Loucy (cell line): ENCODE measurements at regions not wholly inside any gene's neighbourhood (a gene's known extent, or its start where the extent isn't known, plus 50 kb on each side); places are given as distances from the start of the nearest gene placed in this dataset.

ENCODE experiments used
- H2AFZ ChIP-seq: fragments of 200-600 bp; sonication (generic); 2 replicates; pipeline ENCODE4 v1.6.0; 2016; ENCODE audit warnings: antibody characterized with exemption, mild to moderate bottlenecking, low read length, moderate library complexity
- H3F3A ChIP-seq: fragments of 200-600 bp; 2 replicates; pipeline ENCODE4 v1.6.0; 2016; ENCODE audit warnings: antibody characterized with exemption, low read depth, mild to moderate bottlenecking
- H3K27me3 ChIP-seq: fragments of 200-600 bp; sonication (generic); 2 replicates; pipeline ENCODE4 v1.6.1; 2014; ENCODE audit warnings: low read length, mild to moderate bottlenecking; ENCODE audit not compliant: insufficient read depth, poor library complexity, severe bottlenecking
- H3K36me3 ChIP-seq: fragments of 200-600 bp; sonication (generic); 2 replicates; pipeline ENCODE4 v1.6.1; 2016; ENCODE audit warnings: low read length; ENCODE audit not compliant: insufficient read depth
- H3K4me1 ChIP-seq: fragments of 200-600 bp; sonication (generic); 2 replicates; pipeline ENCODE4 v1.5.1; 2014; ENCODE audit warnings: low read length, mild to moderate bottlenecking; ENCODE audit not compliant: insufficient read depth, poor library complexity, severe bottlenecking
- H3K4me2 ChIP-seq: fragments of 200-600 bp; sonication (generic); 2 replicates; pipeline ENCODE4 v1.6.0; 2014; ENCODE audit warnings: antibody characterized with exemption, low read length, low read depth, mild to moderate bottlenecking; ENCODE audit not compliant: poor library complexity, severe bottlenecking
- H3K4me3 ChIP-seq: fragments of 200-600 bp; sonication (generic); 2 replicates; pipeline ENCODE4 v1.5.1; 2014; ENCODE audit warnings: low read length, mild to moderate bottlenecking, mixed read lengths; ENCODE audit not compliant: poor library complexity, severe bottlenecking
- H3K79me2 ChIP-seq: fragments of 200-600 bp; sonication (generic); 2 replicates; pipeline ENCODE4 v1.6.1; 2014; ENCODE audit warnings: low read length; ENCODE audit not compliant: insufficient read depth
- H3K9ac ChIP-seq: fragments of 200-600 bp; sonication (generic); 2 replicates; pipeline ENCODE4 v1.6.0; 2014; ENCODE audit warnings: mild to moderate bottlenecking, low read depth, low read length, moderate library complexity; ENCODE audit not compliant: poor library complexity, severe bottlenecking
- H3K9me2 ChIP-seq: fragments of 200-600 bp; sonication (generic); replicated peaks from 2 replicates; pipeline ENCODE4 v1.6.1; 2016; ENCODE audit warnings: low read depth, low read length, mixed read lengths
- H3K9me3 ChIP-seq: fragments of 200-600 bp; sonication (generic); 2 replicates; pipeline ENCODE4 v1.6.1; 2014; ENCODE audit warnings: mild to moderate bottlenecking, antibody characterized with exemption, low read length, low read depth; ENCODE audit not compliant: insufficient read depth
- H4K20me1 ChIP-seq: fragments of 200-600 bp; sonication (generic); 2 replicates; pipeline ENCODE4 v1.6.0; 2014; ENCODE audit warnings: antibody characterized with exemption, low read length, mild to moderate bottlenecking; ENCODE audit not compliant: insufficient read depth, poor library complexity, severe bottlenecking
- EZH2phosphoT487 ChIP-seq: fragments of 200-600 bp; IDR thresholded peaks from 2 replicates; pipeline ENCODE4 v1.6.1; 2018; ENCODE audit warnings: antibody characterized with exemption, mild to moderate bottlenecking, moderate library complexity, borderline replicate concordance
- TF ChIP-seq, protein P1 (sequence below): fragments of 200-600 bp; sonication (generic); conservative IDR thresholded peaks from 2 replicates; pipeline ENCODE4 v1.5.1; 2014; ENCODE audit warnings: mild to moderate bottlenecking, antibody characterized with exemption, low read length

GRCh38 chr7:125355899-125356298 is 426.3 kb upstream of the POT1 start:
- H3K4me3 ChIP-seq = no peak overlapping the region
- no peak overlapping the region for H3K4me2 ChIP-seq
- TF ChIP-seq, protein P1, sequence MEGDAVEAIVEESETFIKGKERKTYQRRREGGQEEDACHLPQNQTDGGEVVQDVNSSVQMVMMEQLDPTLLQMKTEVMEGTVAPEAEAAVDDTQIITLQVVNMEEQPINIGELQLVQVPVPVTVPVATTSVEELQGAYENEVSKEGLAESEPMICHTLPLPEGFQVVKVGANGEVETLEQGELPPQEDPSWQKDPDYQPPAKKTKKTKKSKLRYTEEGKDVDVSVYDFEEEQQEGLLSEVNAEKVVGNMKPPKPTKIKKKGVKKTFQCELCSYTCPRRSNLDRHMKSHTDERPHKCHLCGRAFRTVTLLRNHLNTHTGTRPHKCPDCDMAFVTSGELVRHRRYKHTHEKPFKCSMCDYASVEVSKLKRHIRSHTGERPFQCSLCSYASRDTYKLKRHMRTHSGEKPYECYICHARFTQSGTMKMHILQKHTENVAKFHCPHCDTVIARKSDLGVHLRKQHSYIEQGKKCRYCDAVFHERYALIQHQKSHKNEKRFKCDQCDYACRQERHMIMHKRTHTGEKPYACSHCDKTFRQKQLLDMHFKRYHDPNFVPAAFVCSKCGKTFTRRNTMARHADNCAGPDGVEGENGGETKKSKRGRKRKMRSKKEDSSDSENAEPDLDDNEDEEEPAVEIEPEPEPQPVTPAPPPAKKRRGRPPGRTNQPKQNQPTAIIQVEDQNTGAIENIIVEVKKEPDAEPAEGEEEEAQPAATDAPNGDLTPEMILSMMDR = no peak
- no peak for TF ChIP-seq EZH2phosphoT487
- H2AFZ ChIP-seq = no peak overlapping the region
- no peaks in the 10 kb centered on the region for H3K9me2 ChIP-seq
- H3K36me3 ChIP-seq = no peaks in the 10 kb centered on the region
- H3K9me3 ChIP-seq = no peaks in the 10 kb centered on the region
- no peaks in the 10 kb centered on the region for H3K79me2 ChIP-seq
- H3K4me1 ChIP-seq = no peaks in the 10 kb centered on the region
- no peaks in the 10 kb centered on the region for H3K27me3 ChIP-seq
- H3F3A ChIP-seq = no peaks in the 10 kb centered on the region
- no peaks in the 10 kb centered on the region for H4K20me1 ChIP-seq
- H3K9ac ChIP-seq = no peak overlapping the region

DNA sequence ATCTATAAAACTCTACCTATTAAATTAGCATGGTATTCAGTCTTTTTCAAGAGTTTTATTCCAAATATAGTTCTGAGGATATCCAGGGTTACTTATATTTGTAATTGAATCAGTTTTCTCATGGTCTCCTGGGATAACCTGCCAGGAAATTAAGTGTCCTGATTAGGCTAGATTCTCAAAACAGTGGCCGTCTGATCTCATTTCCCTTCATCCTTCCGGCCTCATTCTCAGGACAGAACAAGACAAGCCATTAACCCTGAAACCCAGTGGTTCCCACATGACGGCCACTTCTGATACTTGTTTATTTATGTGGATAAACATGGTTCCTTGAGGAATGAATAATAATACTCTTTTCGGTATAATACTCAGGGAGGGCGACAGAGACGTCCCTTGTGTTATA is 417.6 kb upstream of the POT1 start:
- H3K9ac ChIP-seq = no peak overlapping the region
- no peaks in the 10 kb centered on the region for H3F3A ChIP-seq
- H3K4me1 ChIP-seq = no peaks in the 10 kb centered on the region
- H3K36me3 ChIP-seq = no peaks in the 10 kb centered on the region
- no peaks in the 10 kb centered on the region for H3K9me2 ChIP-seq
- TF ChIP-seq, protein P1 = no peak
- no peak for TF ChIP-seq EZH2phosphoT487
- no peak overlapping the region for H3K4me2 ChIP-seq
- no peaks in the 10 kb centered on the region for H3K27me3 ChIP-seq
- H4K20me1 ChIP-seq = no peaks in the 10 kb centered on the region
- H3K79me2 ChIP-seq = no peaks in the 10 kb centered on the region
- no peak overlapping the region for H3K4me3 ChIP-seq
- H2AFZ ChIP-seq = no peak overlapping the region
- H3K9me3 ChIP-seq = no peaks in the 10 kb centered on the region

GRCh38 chr7:125338110-125338509 is 408.5 kb upstream of the POT1 start:
- Histone ChIP-seq H3K4me1 (no peaks in the 10 kb centered on the region), H3F3A (no peaks in the 10 kb centered on the region), H3K36me3 (no peaks in the 10 kb centered on the region), H3K4me2 (no peak overlapping the region), H4K20me1 (no peaks in the 10 kb centered on the region), H3K79me2 (no peaks in the 10 kb centered on the region), H2AFZ (no peak overlapping the region), H3K9me3 (no peaks in the 10 kb centered on the region), H3K9ac (no peak overlapping the region), H3K27me3 (no peaks in the 10 kb centered on the region), H3K4me3 (no peak overlapping the region), H3K9me2 (no peaks in the 10 kb centered on the region)
- TF ChIP-seq, protein P1 = no peak
- no peak for TF ChIP-seq EZH2phosphoT487
